ENCODE measurements at regions not wholly inside any gene's neighbourhood (a gene's known extent, or its start where the extent isn't known, plus 50 kb on each side); places are given as distances from the start of the nearest gene placed in this dataset.

DNA sequence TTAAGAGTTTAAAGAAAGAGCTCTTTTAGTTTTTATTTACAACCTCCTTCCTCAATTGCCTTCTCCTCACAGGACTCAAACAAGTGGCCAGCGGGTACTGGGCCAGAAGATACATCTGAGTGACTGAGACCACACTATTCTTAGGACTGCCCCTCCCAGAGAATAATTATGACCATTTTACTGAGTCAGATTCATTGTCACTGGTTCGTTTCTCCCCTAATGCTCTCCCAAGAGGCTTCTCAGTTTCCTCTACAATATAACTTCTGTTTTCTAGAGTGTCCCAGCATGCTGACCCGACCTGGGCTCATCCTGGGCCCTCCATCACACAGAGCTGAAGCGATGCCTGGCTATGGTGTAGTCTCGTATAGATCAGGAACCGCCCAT is 279.9 kb downstream of the CD83 start:
- 67% methylated on average over 5 of the region's 6 CpGs for WGBS (ENCODE audit: insufficient coverage)
- H3K4me3 ChIP-seq (ENCODE audit: low read length), result no peak overlapping the region
- no peak overlapping the region for H3K27ac ChIP-seq (ENCODE audit: low read length)
- Mint-ChIP-seq H3K4me3 (no peak overlapping the region), H3K27ac (no peak overlapping the region), H3K36me3 (no peaks in the 10 kb centered on the region), H3K9me3 (no peaks in the 10 kb centered on the region), H3K27me3 (ENCODE audit: low read depth in 2 of 2) (peaks cover 10 to 11% of the 10 kb centered on the region in 2 donors), H3K4me1 (peaks cover 8 to 9% of the 10 kb centered on the region in 2 donors)
- peaks cover 10% of the 10 kb centered on the region for H3K4me1 ChIP-seq (ENCODE audit: control insufficient read depth, insufficient read depth, low read length)
- DNase-seq (no peak), ATAC-seq (no peak)
- no peaks in the 10 kb centered on the region for H3K27me3 ChIP-seq (ENCODE audit: control insufficient read depth, insufficient read depth, low read length)
- no peaks in the 10 kb centered on the region for H3K9me3 ChIP-seq (ENCODE audit: control insufficient read depth, insufficient read depth, low read length)
- TF ChIP-seq, protein P1, sequence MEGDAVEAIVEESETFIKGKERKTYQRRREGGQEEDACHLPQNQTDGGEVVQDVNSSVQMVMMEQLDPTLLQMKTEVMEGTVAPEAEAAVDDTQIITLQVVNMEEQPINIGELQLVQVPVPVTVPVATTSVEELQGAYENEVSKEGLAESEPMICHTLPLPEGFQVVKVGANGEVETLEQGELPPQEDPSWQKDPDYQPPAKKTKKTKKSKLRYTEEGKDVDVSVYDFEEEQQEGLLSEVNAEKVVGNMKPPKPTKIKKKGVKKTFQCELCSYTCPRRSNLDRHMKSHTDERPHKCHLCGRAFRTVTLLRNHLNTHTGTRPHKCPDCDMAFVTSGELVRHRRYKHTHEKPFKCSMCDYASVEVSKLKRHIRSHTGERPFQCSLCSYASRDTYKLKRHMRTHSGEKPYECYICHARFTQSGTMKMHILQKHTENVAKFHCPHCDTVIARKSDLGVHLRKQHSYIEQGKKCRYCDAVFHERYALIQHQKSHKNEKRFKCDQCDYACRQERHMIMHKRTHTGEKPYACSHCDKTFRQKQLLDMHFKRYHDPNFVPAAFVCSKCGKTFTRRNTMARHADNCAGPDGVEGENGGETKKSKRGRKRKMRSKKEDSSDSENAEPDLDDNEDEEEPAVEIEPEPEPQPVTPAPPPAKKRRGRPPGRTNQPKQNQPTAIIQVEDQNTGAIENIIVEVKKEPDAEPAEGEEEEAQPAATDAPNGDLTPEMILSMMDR (IDR thresholded peaks at IDR 0.05), result peak; percentile 8
- no peaks in the 10 kb centered on the region for H3K36me3 ChIP-seq (ENCODE audit: control insufficient read depth, insufficient read depth, low read length)
- intact Hi-C loops (cut with micrococcal nuclease), result no loop called here

DNA sequence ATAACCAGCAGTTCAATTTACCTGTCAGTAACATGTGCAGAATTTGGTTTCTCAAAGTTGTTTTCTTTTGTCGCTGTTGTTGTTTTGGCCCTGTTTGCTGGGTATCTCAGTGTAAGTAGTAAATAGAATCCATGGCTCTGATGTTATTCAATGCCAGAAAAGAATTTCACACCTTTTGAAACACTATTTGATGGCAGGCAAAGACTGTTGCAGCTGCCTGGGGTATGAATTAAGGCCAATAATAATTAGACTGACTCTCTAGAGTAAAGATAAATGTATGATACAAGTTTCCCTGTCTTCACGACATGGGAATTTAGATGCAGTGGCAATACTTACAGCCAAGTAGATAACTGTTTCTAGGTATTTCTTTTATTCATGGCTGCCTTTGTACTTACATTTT is 281.4 kb downstream of the CD83 start:
- TF ChIP-seq, protein P1 (IDR thresholded peaks at IDR 0.05), result no peak

DNA sequence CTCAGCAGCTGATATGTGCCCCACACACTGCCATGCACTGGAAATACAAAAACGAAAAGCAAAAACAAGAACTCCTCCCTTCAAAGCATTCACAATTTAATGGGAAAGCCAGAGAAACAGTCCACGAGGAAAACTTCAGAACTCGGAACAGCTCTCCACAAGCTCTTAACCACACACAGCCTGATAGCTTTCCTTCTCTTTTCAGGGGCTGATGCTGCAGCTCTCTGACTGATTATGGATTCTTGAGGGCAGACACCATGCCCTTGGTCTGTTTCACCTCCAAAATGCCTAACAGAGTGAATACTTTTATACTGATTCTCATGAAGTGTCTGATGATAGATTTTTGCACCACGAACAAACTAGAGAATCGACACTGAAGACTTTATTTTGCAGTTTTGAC is 282.1 kb downstream of the CD83 start:
- no peaks in the 10 kb centered on the region for H3K27me3 ChIP-seq (ENCODE audit: control insufficient read depth, insufficient read depth, low read length)
- no peak overlapping the region for H3K4me3 ChIP-seq (ENCODE audit: low read length)
- no peaks in the 10 kb centered on the region for H3K36me3 ChIP-seq (ENCODE audit: control insufficient read depth, insufficient read depth, low read length)
- H3K4me3 Mint-ChIP-seq, result no peak overlapping the region
- H3K36me3 Mint-ChIP-seq, result no peaks in the 10 kb centered on the region
- no peak overlapping the region for H3K27ac ChIP-seq (ENCODE audit: low read length)
- H3K4me1 ChIP-seq (ENCODE audit: control insufficient read depth, insufficient read depth, low read length), result peaks cover 10% of the 10 kb centered on the region
- WGBS (ENCODE audit: insufficient coverage), result 88% methylated on average over 5 of the region's 5 CpGs
- DNase-seq, result no peak
- H3K27me3 Mint-ChIP-seq (ENCODE audit: low read depth in 2 of 2), result peaks cover 9 to 10% of the 10 kb centered on the region in 2 donors
- H3K4me1 Mint-ChIP-seq, result peaks cover 8 to 9% of the 10 kb centered on the region in 2 donors
- no peaks in the 10 kb centered on the region for H3K9me3 Mint-ChIP-seq
- H3K9me3 ChIP-seq (ENCODE audit: control insufficient read depth, insufficient read depth, low read length), result no peaks in the 10 kb centered on the region
- intact Hi-C loops (cut with micrococcal nuclease), result no loop called here
- no peak overlapping the region for H3K27ac Mint-ChIP-seq
- ATAC-seq, result no peak
- TF ChIP-seq, protein P1 (IDR thresholded peaks at IDR 0.05), result no peak

More for the DNA sequence above, 281.4 kb downstream of the CD83 start:
- H3K27ac ChIP-seq (ENCODE audit: low read length), result no peak overlapping the region
- no peak for ATAC-seq
- intact Hi-C loops (cut with micrococcal nuclease), result no loop called here
- no peak for DNase-seq
- H3K27me3 ChIP-seq (ENCODE audit: control insufficient read depth, insufficient read depth, low read length), result no peaks in the 10 kb centered on the region
- H3K4me3 ChIP-seq (ENCODE audit: low read length), result no peak overlapping the region
- no peaks in the 10 kb centered on the region for H3K36me3 ChIP-seq (ENCODE audit: control insufficient read depth, insufficient read depth, low read length)
- Mint-ChIP-seq H3K4me1 (peaks cover 8 to 9% of the 10 kb centered on the region in 2 donors), H3K27ac (no peak overlapping the region), H3K27me3 (ENCODE audit: low read depth in 2 of 2) (peaks cover 9 to 10% of the 10 kb centered on the region in 2 donors), H3K36me3 (no peaks in the 10 kb centered on the region), H3K9me3 (no peaks in the 10 kb centered on the region), H3K4me3 (no peak overlapping the region)
- H3K4me1 ChIP-seq (ENCODE audit: control insufficient read depth, insufficient read depth, low read length), result peaks cover 10% of the 10 kb centered on the region
- no peaks in the 10 kb centered on the region for H3K9me3 ChIP-seq (ENCODE audit: control insufficient read depth, insufficient read depth, low read length)
- 100% methylated on average over 2 of the region's 2 CpGs for WGBS (ENCODE audit: insufficient coverage)

DNA sequence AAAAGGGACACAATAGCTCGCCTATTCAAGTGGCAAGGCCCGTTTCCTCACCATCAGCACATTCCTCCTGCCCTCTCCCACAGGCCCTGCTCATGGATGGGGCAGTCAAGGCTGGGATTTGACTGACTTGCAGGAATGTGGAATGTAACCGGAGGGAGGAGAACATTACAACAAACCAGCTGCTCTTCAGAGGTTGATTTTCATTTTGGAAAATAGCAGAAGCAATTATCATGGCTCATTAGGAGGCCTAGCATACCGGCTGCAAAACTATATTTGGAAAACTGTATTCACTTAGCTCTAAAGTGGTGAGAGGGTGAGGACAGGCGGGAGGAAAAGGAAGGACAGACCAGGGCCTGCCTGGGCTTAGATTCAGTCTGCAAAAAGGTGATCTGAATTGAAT is 283.7 kb downstream of the CD83 start:
- Mint-ChIP-seq H3K36me3 (no peaks in the 10 kb centered on the region), H3K4me3 (no peak overlapping the region), H3K4me1 (peaks cover 8 to 9% of the 10 kb centered on the region in 2 donors), H3K27ac (no peak overlapping the region), H3K27me3 (ENCODE audit: low read depth in 2 of 2) (peaks cover 9 to 10% of the 10 kb centered on the region in 2 donors), H3K9me3 (no peaks in the 10 kb centered on the region)
- H3K27ac ChIP-seq (ENCODE audit: low read length), result no peak overlapping the region
- ATAC-seq, result no peak
- 93% methylated on average over 5 of the region's 5 CpGs for WGBS (ENCODE audit: insufficient coverage)
- H3K9me3 ChIP-seq (ENCODE audit: control insufficient read depth, insufficient read depth, low read length), result no peaks in the 10 kb centered on the region
- intact Hi-C loops (cut with micrococcal nuclease), result no loop called here
- peaks cover 10% of the 10 kb centered on the region for H3K4me1 ChIP-seq (ENCODE audit: control insufficient read depth, insufficient read depth, low read length)
- H3K36me3 ChIP-seq (ENCODE audit: control insufficient read depth, insufficient read depth, low read length), result no peaks in the 10 kb centered on the region
- TF ChIP-seq, protein P1 (IDR thresholded peaks at IDR 0.05), result no peak
- no peak overlapping the region for H3K4me3 ChIP-seq (ENCODE audit: low read length)
- no peak for DNase-seq
- H3K27me3 ChIP-seq (ENCODE audit: control insufficient read depth, insufficient read depth, low read length), result no peaks in the 10 kb centered on the region
